ENCODE measurements at regions not wholly inside any gene's neighbourhood (a gene's known extent, or its start where the extent isn't known, plus 50 kb on each side); places are given as distances from the start of the nearest gene placed in this dataset.

GRCh38 chr15:69592954-69593353 is 140.3 kb downstream of the RPLP1 start:
- no peak for TF ChIP-seq POLR2A (IDR thresholded peaks at IDR 0.05; ENCODE audit: low read depth, low read length)
- TF ChIP-seq POLR2AphosphoS5 (IDR thresholded peaks at IDR 0.05; ENCODE audit: low read depth, low read length) = no peak
- no peak for TF ChIP-seq SPI1 (IDR thresholded peaks at IDR 0.05; ENCODE audit: low read depth, low read length)
- no peak for TF ChIP-seq TAF1 (IDR thresholded peaks at IDR 0.05; ENCODE audit: low read depth, low read length)
